Gastrocnemius medialis (tissue), 4 donors: ENCODE measurements at regions not wholly inside any gene's neighbourhood (a gene's known extent, or its start where the extent isn't known, plus 50 kb on each side); places are given as distances from the start of the nearest gene placed in this dataset.
"Not testable (repeated sequence)": the region's sequence is repeated elsewhere in the genome, so short reads cannot be mapped to it uniquely, and the experiment has no call there.

Experiments used
- ATAC-seq, 2 donors: fragments of 150-250 bp; one replicate each; pipeline ENCODE4 v1.9.1; 2016
- DNase-seq, 2 donors: peaks; one replicate each; pipeline ENCODE4 v3.0.0-alpha.2; 2019
- H3K27ac ChIP-seq, 4 donors: fragments of 200-600 bp; sonication (generic); 1 replicate in 1 of 4; 2 replicates in 3 of 4; pipeline ENCODE4 v1.5.1; 2016 to 2018; ENCODE audit warnings: mild to moderate bottlenecking in 2 of 4, moderate library complexity in 1 of 4
- H3K27me3 ChIP-seq, 3 donors: fragments of 200-600 bp; sonication (generic) in 2 of 3; 1 replicate in 1 of 3; 2 replicates in 2 of 3; pipeline versions ENCODE4 v1.5.1 to v1.6.0; 2016 to 2019; ENCODE audit warnings: mild to moderate bottlenecking in 1 of 3, moderate library complexity in 1 of 3
- H3K36me3 ChIP-seq, 2 donors: fragments of 200-600 bp; sonication (generic) in 1 of 2; one replicate each; pipeline ENCODE4 v1.5.1; 2017 to 2018
- H3K4me1 ChIP-seq, 2 donors: fragments of 200-600 bp; sonication (generic) in 1 of 2; one replicate each; pipeline ENCODE4 v1.5.1; 2016 to 2017; ENCODE audit warnings: mild to moderate bottlenecking in 2 of 2
- H3K4me3 ChIP-seq, 4 donors: fragments of 200-600 bp; sonication (generic) in 3 of 4; 1 replicate in 1 of 4; 2 replicates in 3 of 4; pipeline ENCODE4 v1.5.1; 2016 to 2019; ENCODE audit warnings: mild to moderate bottlenecking in 2 of 4
- H3K9me3 ChIP-seq, 3 donors: fragments of 200-600 bp; sonication (generic) in 2 of 3; 1 replicate in 1 of 3; 2 replicates in 2 of 3; pipeline ENCODE4 v1.5.1; 2016 to 2019
- CTCF ChIP-seq, 5 experiments: fragments of 450-650 bp in 3 of 5; fragments of 200-600 bp in 2 of 5; sonication (generic) in 2 of 5; IDR thresholded peaks in 4 of 5; conservative IDR thresholded peaks in 1 of 5; 1 replicate in 4 of 5; 2 replicates in 1 of 5; pipeline ENCODE4 v1.5.1; 2016 to 2019; ENCODE audit warnings: antibody characterized with exemption in 5 of 5, mild to moderate bottlenecking in 3 of 5, moderate library complexity in 3 of 5
- POLR2A ChIP-seq, 2 donors: fragments of 450-650 bp; IDR thresholded peaks; one replicate each; pipeline ENCODE4 v1.6.1; 2017; ENCODE audit warnings: antibody characterized with exemption in 2 of 2, mild to moderate bottlenecking in 2 of 2, moderate library complexity in 2 of 2
- in situ Hi-C, 4 donors: fragments of 200-750 bp; cut with MboI; loops; one replicate each; pipeline versions ENCODE4 v1.15.0 to v1.8.0; 2017; ENCODE audit warnings: low sequenced_read_pairs in 4 of 4
- intact Hi-C: fragments of 100-400 bp; cut with DNase I; formaldehyde crosslinking; loops from one replicate; pipeline ENCODE4 v1.15.1; 2023; ENCODE audit warnings: low total_unique reads

GRCh38 chr15:99493461-99493860 lies 72.3 kb upstream of the MEF2A start:
- H3K9me3 ChIP-seq, result no peaks in the 10 kb centered on the region
- DNase-seq (no peak), ATAC-seq (no peak)
- TF ChIP-seq CTCF (IDR thresholded peaks at IDR 0.05 in 4 of 5, conservative IDR thresholded peaks at IDR 0.05 in 1 of 5) (no peak), POLR2A (IDR thresholded peaks at IDR 0.05) (no peak)
- intact Hi-C loops, result no loop called here
- H3K27me3 ChIP-seq, result no peaks in the 10 kb centered on the region
- in situ Hi-C loops, result no loop called here
- H3K4me3 ChIP-seq, result no peak overlapping the region
- H3K27ac ChIP-seq, result no peak overlapping the region
- H3K36me3 ChIP-seq, result no peaks in the 10 kb centered on the region
- H3K4me1 ChIP-seq, result peaks cover 0 to 3% of the 10 kb centered on the region in 2 donors

GRCh38 chr15:99494536-99495233 lies 71.1 kb upstream of the MEF2A start:
- ATAC-seq, H3K4me1 ChIP-seq, H3K27me3 ChIP-seq, H3K9me3 ChIP-seq, H3K36me3 ChIP-seq, DNase-seq, H3K4me3 ChIP-seq, H3K27ac ChIP-seq, in situ Hi-C loops, intact Hi-C loops: not testable (repeated sequence)

- H3K27ac ChIP-seq, result peak overlapping the region in 1 of 4 donors; percentile 9
- intact Hi-C loops, result no loop called here
- TF ChIP-seq POLR2A (IDR thresholded peaks at IDR 0.05) (no peak), CTCF (IDR thresholded peaks at IDR 0.05 in 4 of 5, conservative IDR thresholded peaks at IDR 0.05 in 1 of 5) (no peak)
- no peaks in the 10 kb centered on the region for H3K9me3 ChIP-seq
- ATAC-seq (no peak), DNase-seq (no peak)
- no peaks in the 10 kb centered on the region for H3K36me3 ChIP-seq
- peaks cover 0 to 3% of the 10 kb centered on the region in 2 donors for H3K4me1 ChIP-seq
- no peaks in the 10 kb centered on the region for H3K27me3 ChIP-seq
- H3K4me3 ChIP-seq, result no peak overlapping the region
- in situ Hi-C loops, result no loop called here
Observed at GRCh38 chr15:99495430-99496301, 70.1 kb upstream of the MEF2A start.

GRCh38 chr15:99496302-99496629 lies 69.5 kb upstream of the MEF2A start:
- DNase-seq (no peak), ATAC-seq (no peak)
- Histone ChIP-seq H3K4me3 (no peak overlapping the region), H3K9me3 (no peaks in the 10 kb centered on the region), H3K27me3 (no peaks in the 10 kb centered on the region), H3K4me1 (peaks cover 0 to 3% of the 10 kb centered on the region in 2 donors), H3K27ac (peak overlapping the region in 1 of 4 donors; percentile 9), H3K36me3 (no peaks in the 10 kb centered on the region)
- intact Hi-C loops (no loop called here), in situ Hi-C loops (no loop called here)
- TF ChIP-seq CTCF (IDR thresholded peaks at IDR 0.05 in 4 of 5, conservative IDR thresholded peaks at IDR 0.05 in 1 of 5) (no peak), POLR2A (IDR thresholded peaks at IDR 0.05) (no peak)

- no peaks in the 10 kb centered on the region for H3K27me3 ChIP-seq
- in situ Hi-C loops, result no loop called here
- peaks cover 20 to 22% of the 10 kb centered on the region in 2 donors for H3K4me1 ChIP-seq
- no peak overlapping the region for H3K4me3 ChIP-seq
- intact Hi-C loops, result loop anchor here (10.0 kb wide), 1 partner anchor 47 kb away; no protein-coding TSS in a partner anchor
- no peak for TF ChIP-seq CTCF (IDR thresholded peaks at IDR 0.05 in 4 of 5, conservative IDR thresholded peaks at IDR 0.05 in 1 of 5)
- no peak for TF ChIP-seq POLR2A (IDR thresholded peaks at IDR 0.05)
- no peak overlapping the region for H3K27ac ChIP-seq
- DNase-seq (no peak), ATAC-seq (no peak)
- no peaks in the 10 kb centered on the region for H3K36me3 ChIP-seq
- H3K9me3 ChIP-seq, result no peaks in the 10 kb centered on the region
Observed at GRCh38 chr15:99502182-99502581, 63.6 kb upstream of the MEF2A start.
